GM04504 (cell line): ENCODE measurements at regions not wholly inside any gene's neighbourhood (a gene's known extent, or its start where the extent isn't known, plus 50 kb on each side); places are given as distances from the start of the nearest gene placed in this dataset.
A peak's percentile ranks its signal among the peaks of the same experiment; 100 is the strongest.
"Not testable (repeated sequence)": the region's sequence is repeated elsewhere in the genome, so short reads cannot be mapped to it uniquely, and the experiment has no call there.

ENCODE experiments used
- DNase-seq: peaks from one replicate; pipeline ENCODE4 v3.0.0-alpha.2; 2012; ENCODE audit warnings: low read depth

GRCh38 chr9:13941714-13942113 is 372.2 kb downstream of the NFIB start:
- peak; percentile 15 for DNase-seq

GRCh38 chr9:13939701-13940490 is 374.0 kb downstream of the NFIB start:
- DNase-seq, result no peak

GRCh38 chr9:13939134-13939533 is 374.8 kb downstream of the NFIB start:
- peak; percentile 42 for DNase-seq

GRCh38 chr9:13934416-13934815 is 379.5 kb downstream of the NFIB start:
- no peak for DNase-seq

- DNase-seq, result no peak
Observed at GRCh38 chr9:13933268-13933656, 380.7 kb downstream of the NFIB start.

DNA sequence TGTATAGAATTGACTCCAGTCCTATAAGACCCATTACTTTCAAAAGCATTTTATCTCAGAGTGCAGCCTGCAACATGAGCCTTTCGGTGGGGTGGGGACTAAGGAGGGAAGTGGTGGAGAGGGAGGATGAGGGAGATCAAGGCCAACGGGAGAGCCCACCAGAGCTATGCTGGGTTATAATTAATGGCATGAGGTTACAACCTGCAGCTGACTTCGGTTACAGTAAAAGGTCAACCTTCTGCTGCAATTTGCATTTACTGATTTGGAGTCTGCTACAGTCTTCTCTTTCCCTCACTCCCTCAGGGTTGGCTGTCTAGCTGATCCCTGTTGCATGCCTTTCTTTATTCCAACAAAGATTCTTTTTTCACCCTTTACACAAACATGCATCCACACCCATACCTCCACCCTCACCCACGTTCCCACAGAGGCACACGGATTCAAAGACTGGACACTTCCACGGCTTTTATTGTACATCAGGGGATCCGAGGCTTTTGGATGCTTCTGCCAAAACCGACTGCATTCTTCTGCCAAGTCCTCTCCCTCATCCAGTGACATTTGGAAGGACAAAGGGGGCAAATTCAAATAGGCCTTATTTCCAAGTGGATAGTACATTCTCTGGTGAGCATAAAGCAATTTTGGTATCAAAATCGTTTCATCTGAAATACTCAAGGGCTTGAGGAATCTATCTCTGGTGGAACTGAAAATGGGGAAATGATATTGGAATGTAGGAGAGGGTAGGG is 381.2 kb downstream of the NFIB start:
- DNase-seq, result no peak

DNA sequence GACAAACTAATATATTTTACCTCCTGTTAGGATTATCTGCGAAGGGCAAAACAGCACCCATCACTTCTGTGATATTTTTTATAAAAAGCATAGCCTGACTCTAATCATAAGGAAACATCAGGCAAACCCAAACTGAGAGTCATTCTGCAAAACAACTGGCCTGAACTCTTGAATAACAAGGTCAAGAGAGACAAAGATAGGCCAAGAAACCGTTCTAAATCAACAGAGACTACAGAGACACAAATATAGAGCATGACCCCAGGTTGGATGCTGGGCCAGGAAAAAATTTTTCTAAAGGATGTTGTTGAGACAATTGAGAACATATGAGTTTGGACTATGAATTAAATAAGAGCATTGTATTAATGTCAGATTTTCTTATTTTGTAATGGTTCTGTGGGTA is 384.9 kb downstream of the NFIB start:
- no peak for DNase-seq

DNA sequence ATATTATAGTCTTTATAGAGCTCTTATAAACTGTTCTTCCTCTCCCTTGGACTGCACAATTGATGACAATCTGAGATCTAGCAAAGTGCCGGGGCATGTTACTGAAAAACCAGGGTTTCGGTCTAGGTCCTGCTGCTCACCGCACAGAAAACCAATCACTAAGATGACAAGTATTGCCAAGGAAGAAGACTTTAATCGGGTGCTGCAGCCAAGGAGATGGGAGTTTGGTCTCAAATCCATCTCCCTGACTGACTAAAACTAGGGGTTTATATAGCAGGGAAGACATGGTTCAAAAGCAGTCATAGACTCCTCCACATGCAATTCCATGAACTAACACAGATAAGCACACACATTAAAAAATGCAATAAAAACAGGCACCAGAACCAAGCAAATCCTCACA is 390.6 kb downstream of the NFIB start:
- DNase-seq, result no peak

- DNase-seq, result no peak
Observed at GRCh38 chr9:13920557-13920956, 393.4 kb downstream of the NFIB start.

DNA sequence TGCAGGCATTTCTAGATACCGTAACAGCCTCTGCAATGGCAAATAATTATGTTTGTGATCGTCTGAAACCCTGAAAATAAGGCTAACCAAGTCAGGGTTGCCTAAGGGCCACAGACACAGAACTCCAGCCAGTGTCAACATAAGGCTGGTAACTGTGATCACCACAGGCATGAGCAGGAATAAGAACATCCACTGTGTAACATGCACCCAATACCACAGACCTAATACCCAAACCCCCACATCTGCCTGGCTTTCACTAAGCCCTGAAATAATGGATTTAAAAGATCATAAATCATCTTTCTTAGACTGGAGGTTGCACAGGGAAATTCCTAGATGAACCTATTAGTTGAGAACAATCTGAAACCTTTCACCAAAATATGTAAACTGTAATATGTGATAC is 394.5 kb downstream of the NFIB start:
- no peak for DNase-seq

DNA sequence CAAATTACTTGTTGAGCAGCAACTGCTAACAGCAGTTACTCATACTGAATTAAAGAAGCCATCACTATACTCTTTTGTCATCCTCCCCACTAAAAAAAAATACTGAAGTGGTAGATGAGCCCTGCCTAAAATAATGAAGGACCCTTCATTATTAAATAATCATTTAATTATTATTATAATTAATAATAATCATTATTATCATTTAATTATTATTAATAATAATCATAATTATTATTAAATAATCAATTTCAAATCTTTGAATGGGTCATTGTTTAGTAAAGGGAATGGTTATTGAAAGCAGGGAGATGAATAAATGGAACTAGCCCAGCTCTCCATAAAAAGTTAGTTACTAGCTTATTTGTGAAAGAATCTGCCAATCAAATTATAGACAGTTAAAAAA is 396.4 kb downstream of the NFIB start:
- DNase-seq, result no peak

DNA sequence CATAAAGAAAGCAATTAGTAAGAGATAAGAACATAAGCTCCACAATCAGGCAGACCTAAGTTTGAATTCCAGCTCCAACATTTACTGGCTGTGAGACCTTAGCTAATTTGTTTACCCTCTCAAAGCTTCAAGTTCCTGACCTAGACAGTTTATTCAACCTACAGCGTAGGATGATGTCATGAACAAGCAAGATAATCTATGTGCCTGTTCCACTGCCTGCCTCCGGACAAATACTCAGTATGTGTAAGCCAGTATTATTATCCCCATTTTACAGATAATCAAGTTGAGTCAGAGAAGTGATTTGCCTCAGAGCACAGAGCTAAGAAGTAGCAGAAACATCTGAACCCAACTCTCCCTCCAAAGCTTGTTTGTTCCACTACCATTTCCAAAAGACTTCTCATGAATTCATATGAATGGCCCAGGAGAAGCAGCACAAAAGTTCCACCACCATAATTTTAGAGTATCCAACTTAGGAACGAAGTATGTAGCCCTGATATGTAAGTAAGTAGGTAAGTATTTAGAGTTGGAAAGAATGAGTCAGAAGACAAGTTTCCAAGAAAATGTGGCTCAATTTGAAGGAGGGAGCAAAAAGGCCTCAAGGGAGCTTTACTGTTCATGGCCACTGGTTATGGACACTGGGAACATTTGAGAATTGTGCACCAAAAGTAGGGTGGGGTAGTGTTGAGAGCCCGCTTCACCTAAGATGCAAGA is 398.2 kb downstream of the NFIB start:
- no peak for DNase-seq

GRCh38 chr9:13915131-13915530 is 398.8 kb downstream of the NFIB start:
- DNase-seq, result no peak

- DNase-seq, result no peak
Observed at GRCh38 chr9:13911473-13911872, 402.5 kb downstream of the NFIB start.

- not testable (repeated sequence) for DNase-seq
Observed at GRCh38 chr9:13907842-13908241, 406.1 kb downstream of the NFIB start.

- DNase-seq, result no peak
Observed at GRCh38 chr9:13904746-13905145, 409.2 kb downstream of the NFIB start.

GRCh38 chr9:13904311-13904710 is 409.6 kb downstream of the NFIB start:
- no peak for DNase-seq

- no peak for DNase-seq
Observed at GRCh38 chr9:13902286-13903066, 411.5 kb downstream of the NFIB start.

DNA sequence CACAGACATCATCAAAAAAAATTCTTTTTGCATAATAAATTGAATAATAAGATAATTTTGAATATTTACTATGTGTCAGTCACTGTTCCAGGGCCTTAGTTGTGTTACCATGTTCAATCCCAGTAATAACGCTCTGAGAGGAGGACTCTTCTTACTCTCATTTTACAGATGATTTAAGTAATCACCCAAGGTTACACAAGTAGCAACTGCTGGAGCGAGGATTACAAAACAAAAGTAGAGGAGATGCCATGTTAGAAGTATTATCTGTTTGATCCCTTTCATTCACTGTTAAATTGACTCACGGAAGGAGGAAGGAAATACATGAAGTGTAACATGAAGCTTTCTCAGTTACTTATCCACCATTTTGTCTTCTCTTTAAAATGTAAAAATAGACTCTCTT is 412.8 kb downstream of the NFIB start:
- DNase-seq, result no peak

- no peak for DNase-seq
Observed at GRCh38 chr9:13900449-13900848, 413.5 kb downstream of the NFIB start.

DNA sequence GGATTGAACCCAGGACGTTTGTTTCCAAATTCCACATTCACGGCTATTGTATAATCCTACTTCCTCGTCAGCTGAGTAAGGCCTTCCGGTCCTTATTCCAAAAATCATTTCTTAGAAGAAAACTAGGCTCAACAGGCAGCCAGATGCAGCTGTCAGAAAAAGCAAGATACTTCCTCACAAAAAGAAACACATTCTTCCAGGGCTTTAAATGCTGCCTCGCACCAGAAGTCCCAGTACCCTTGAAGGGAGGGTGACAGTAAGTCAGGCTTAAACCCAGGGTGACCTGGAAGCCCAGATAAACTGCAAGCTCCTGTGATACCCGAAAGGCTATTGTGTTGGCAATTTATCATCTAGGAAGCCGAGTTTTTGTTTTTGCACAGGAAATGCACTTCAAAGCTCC is 414.0 kb downstream of the NFIB start:
- DNase-seq, result no peak

DNA sequence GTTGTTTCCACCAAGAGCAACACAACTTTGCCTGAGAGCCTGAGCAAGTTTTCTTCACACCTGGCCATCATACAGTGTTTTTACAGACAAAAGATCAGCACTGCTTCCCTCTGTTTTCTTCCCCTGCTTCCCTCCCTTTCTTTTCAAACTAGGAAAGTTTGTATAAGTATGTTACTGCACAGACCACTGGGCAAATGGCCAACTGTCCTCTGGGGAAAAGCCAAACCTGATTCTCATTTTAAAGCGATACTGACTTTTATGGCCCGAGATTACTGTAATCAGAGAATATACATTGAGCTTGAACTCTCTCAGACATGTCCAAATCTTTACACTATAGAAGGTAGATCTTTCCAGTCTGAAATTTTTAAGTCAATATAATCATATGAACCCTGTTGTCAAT is 415.0 kb downstream of the NFIB start:
- no peak for DNase-seq
